Natural killer cell (primary cell): ENCODE measurements at regions not wholly inside any gene's neighbourhood (a gene's known extent, or its start where the extent isn't known, plus 50 kb on each side); places are given as distances from the start of the nearest gene placed in this dataset.

ENCODE experiments used
- ATAC-seq, 3 donors: fragments of 150-1000 bp in 2 of 3; fragments of 200-7000 bp in 1 of 3; cut with Tn5 transposase; 1 replicate in 1 of 3; 2 replicates in 2 of 3; pipeline ENCODE4 v1.10.0; 2021; ENCODE audit warnings: mild to moderate bottlenecking in 2 of 3, moderate library complexity in 2 of 3
- DNase-seq, 2 donors: peaks; one replicate each; pipeline versions ENCODE4 v3.0.0 to v3.0.0-alpha.2; 2013 to 2021; ENCODE audit warnings: mixed read lengths in 1 of 2
- H3K27ac ChIP-seq: one replicate; pipeline ENCODE4 v1.5.1; 2013; ENCODE audit warnings: mild to moderate bottlenecking, low read length
- H3K27me3 ChIP-seq: one replicate; pipeline ENCODE4 v1.6.1; 2013; ENCODE audit warnings: low read length; ENCODE audit not compliant: control insufficient read depth, insufficient read depth
- H3K36me3 ChIP-seq: one replicate; pipeline ENCODE4 v1.6.1; 2013; ENCODE audit warnings: low read length; ENCODE audit not compliant: control insufficient read depth, insufficient read depth
- H3K4me1 ChIP-seq: one replicate; pipeline ENCODE4 v1.6.1; 2013; ENCODE audit warnings: low read length; ENCODE audit not compliant: control insufficient read depth, insufficient read depth
- H3K4me3 ChIP-seq: one replicate; pipeline ENCODE4 v1.5.1; 2013; ENCODE audit warnings: low read length
- H3K9me3 ChIP-seq: one replicate; pipeline ENCODE4 v1.6.1; 2013; ENCODE audit warnings: low read length; ENCODE audit not compliant: control insufficient read depth, insufficient read depth
- H3K27ac Mint-ChIP-seq, 2 donors: one replicate each; pipeline ENCODE4 v1.8.0; 2022; ENCODE audit warnings: mild to moderate bottlenecking in 2 of 2, mixed read lengths in 2 of 2, moderate library complexity in 1 of 2
- H3K27me3 Mint-ChIP-seq, 2 donors: one replicate each; pipeline ENCODE4 v1.8.0; 2022; ENCODE audit warnings: low read depth in 2 of 2, mixed read lengths in 2 of 2
- H3K36me3 Mint-ChIP-seq: one replicate; pipeline ENCODE4 v1.8.0; 2022; ENCODE audit warnings: mixed read lengths
- H3K4me1 Mint-ChIP-seq, 2 donors: one replicate each; pipeline ENCODE4 v1.8.0; 2022; ENCODE audit warnings: mixed read lengths in 2 of 2
- H3K4me3 Mint-ChIP-seq: one replicate; pipeline ENCODE4 v1.8.0; 2022; ENCODE audit warnings: mild to moderate bottlenecking, moderate library complexity, mixed read lengths
- H3K9me3 Mint-ChIP-seq, 2 donors: one replicate each; pipeline ENCODE4 v1.8.0; 2022; ENCODE audit warnings: mixed read lengths in 2 of 2
- CTCF ChIP-seq: fragments of 200-600 bp; IDR thresholded peaks from one replicate; pipeline ENCODE4 v1.8.0; 2022; ENCODE audit warnings: antibody characterized with exemption
- WGBS: methylation state at CpG from one replicate; pipeline ENCODE4 v1.1.7; 2013; ENCODE audit warnings: missing lambda C conversion rate; ENCODE audit not compliant: insufficient coverage; 5-methylcytosine and 5-hydroxymethylcytosine counted together
- intact Hi-C: fragments of 100-400 bp; cut with micrococcal nuclease; formaldehyde crosslinking; loops from one replicate; pipeline ENCODE4 v1.14.2; 2022

GRCh38 chr5:67806654-67807438 lies 408.7 kb upstream of the PIK3R1 start:
- Mint-ChIP-seq H3K27ac (no peak overlapping the region), H3K27me3 (no peaks in the 10 kb centered on the region), H3K4me1 (peaks cover 19 to 28% of the 10 kb centered on the region in 2 donors), H3K9me3 (no peaks in the 10 kb centered on the region), H3K36me3 (no peaks in the 10 kb centered on the region), H3K4me3 (no peak overlapping the region)
- H3K4me1 ChIP-seq = peaks cover 17% of the 10 kb centered on the region
- no peak for TF ChIP-seq CTCF
- WGBS = 89% methylated on average over 1 of the region's 5 CpGs
- H3K27ac ChIP-seq = no peak overlapping the region
- ATAC-seq (no peak), DNase-seq (no peak)
- H3K4me3 ChIP-seq = no peak overlapping the region
- H3K9me3 ChIP-seq = no peaks in the 10 kb centered on the region
- H3K36me3 ChIP-seq = no peaks in the 10 kb centered on the region
- no peaks in the 10 kb centered on the region for H3K27me3 ChIP-seq
- intact Hi-C loops = no loop called here

- intact Hi-C loops = no loop called here
- no peak overlapping the region for H3K4me3 Mint-ChIP-seq
- DNase-seq (no peak), ATAC-seq (no peak)
- Histone ChIP-seq H3K4me1 (peaks cover 17% of the 10 kb centered on the region), H3K27ac (no peak overlapping the region), H3K9me3 (no peaks in the 10 kb centered on the region), H3K27me3 (no peaks in the 10 kb centered on the region), H3K4me3 (no peak overlapping the region), H3K36me3 (no peaks in the 10 kb centered on the region)
- no peak overlapping the region for H3K27ac Mint-ChIP-seq
- 91% methylated on average over 4 of the region's 4 CpGs for WGBS
- no peaks in the 10 kb centered on the region for H3K36me3 Mint-ChIP-seq
- no peaks in the 10 kb centered on the region for H3K9me3 Mint-ChIP-seq
- peaks cover 19 to 28% of the 10 kb centered on the region in 2 donors for H3K4me1 Mint-ChIP-seq
- no peak for TF ChIP-seq CTCF
- no peaks in the 10 kb centered on the region for H3K27me3 Mint-ChIP-seq
These were observed 409.7 kb upstream of the PIK3R1 start for GRCh38 chr5:67805666-67806348.

GRCh38 chr5:67802766-67803165 lies 412.8 kb upstream of the PIK3R1 start:
- Mint-ChIP-seq H3K27ac (peak overlapping the region in 1 of 2 donors; percentile 56), H3K4me3 (no peak overlapping the region), H3K9me3 (no peaks in the 10 kb centered on the region), H3K27me3 (peaks cover 0 to 7% of the 10 kb centered on the region in 2 donors), H3K4me1 (peaks cover 6 to 9% of the 10 kb centered on the region in 2 donors), H3K36me3 (no peaks in the 10 kb centered on the region)
- 71% methylated on average over 1 of the region's 2 CpGs for WGBS
- peaks cover 6% of the 10 kb centered on the region for H3K4me1 ChIP-seq
- no peaks in the 10 kb centered on the region for H3K9me3 ChIP-seq
- H3K27ac ChIP-seq = no peak overlapping the region
- H3K4me3 ChIP-seq = no peak overlapping the region
- H3K27me3 ChIP-seq = no peaks in the 10 kb centered on the region
- ATAC-seq (no peak), DNase-seq (no peak)
- intact Hi-C loops = no loop called here
- TF ChIP-seq CTCF = no peak
- H3K36me3 ChIP-seq = no peaks in the 10 kb centered on the region
